HT1080 (cell line): ENCODE measurements at regions not wholly inside any gene's neighbourhood (a gene's known extent, or its start where the extent isn't known, plus 50 kb on each side); places are given as distances from the start of the nearest gene placed in this dataset.

Experiments used
- DNase-seq: peaks from one replicate; pipeline ENCODE4 v3.0.0-alpha.2; 2015; ENCODE audit warnings: low read depth

DNA sequence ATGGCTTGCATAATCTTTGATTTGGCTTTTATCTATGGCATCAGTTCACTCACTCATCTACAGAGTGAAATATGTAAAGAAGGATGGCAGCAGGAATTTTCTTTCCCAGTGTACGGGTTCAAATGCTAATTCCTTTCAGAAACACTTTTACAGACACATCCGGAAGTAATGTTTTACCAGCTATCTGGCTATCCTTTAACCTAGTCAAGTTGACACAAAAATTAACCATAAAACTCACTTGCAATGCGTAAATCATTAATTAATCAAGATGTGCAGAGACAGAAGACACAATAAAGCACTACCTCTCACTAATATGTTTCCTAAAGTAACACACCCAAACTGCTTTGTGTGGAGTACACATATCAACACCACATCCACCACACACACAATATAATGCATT is 378.9 kb upstream of the ANO3 start:
- DNase-seq = no peak

DNA sequence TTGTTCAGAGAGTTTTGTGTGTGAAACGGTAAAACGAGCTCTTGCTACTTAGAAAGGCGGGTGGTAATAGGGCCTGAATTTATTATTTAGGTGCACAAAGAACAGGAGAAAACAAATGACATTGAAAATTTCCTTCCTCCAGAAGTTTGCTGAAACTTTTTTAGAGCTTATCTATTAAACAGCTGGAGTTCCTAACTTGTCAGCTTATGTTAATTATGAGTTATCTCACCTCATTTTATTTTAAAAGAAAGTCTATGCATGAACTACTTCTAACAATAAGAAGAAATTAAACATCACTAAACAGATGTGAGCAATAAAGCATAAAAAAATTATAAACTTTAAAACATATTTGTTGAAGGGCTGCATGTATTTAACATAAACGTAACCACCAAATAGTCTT is 373.9 kb upstream of the ANO3 start:
- no peak for DNase-seq

DNA sequence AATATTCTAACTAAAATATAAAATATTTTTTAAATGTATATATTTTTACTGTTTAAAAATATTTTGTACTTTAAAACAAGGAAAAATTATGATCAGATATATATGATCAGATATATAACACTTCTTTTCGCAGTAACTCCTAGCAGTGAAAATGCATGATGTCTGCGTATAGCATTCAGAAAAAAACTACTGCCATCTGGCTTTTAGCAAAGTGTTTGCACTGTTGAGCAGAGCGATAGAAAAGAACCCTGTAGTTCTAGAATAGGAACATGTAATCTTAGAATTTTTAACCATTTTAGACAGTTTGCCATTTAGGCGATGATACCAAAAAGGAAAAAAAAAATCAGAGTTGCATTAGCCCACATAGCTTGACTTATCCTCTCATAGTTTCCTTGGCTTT is 370.4 kb upstream of the ANO3 start:
- DNase-seq = no peak

DNA sequence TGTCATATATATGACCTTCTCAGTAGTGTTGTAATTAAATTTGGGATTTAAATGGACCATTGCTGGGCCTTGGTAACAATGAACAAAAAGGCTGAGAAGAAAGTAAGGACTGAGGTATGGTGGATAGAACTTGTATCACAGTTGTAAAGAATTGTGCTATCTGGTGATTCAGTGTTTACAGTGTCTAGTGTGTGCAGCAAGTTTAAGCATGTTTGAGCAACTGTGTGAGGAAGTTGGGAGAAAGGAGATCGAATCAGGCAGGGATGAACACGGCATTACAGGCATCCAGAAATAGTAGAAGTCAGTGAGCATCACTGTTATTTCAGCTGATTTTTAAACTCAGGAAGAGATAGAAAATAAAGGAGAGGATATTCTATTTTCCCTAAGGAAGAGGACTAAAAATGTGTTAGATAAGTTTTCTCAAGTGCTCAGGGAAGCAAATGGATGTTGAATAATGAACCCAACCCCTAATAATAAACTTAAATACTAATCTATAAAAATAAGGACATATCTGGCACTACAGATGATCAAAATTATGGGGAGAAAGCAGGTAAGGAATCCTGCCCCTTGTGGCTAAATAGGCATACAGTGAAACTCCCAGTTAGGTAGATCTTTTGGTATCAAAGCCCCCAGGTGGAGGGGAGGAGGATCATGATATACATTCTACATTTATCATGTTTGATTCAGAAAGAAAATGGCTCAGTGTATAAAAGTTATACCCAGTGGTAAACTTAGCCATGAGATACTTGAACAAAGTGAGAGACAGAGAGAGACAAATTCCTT is 361.0 kb upstream of the ANO3 start:
- no peak for DNase-seq

DNA sequence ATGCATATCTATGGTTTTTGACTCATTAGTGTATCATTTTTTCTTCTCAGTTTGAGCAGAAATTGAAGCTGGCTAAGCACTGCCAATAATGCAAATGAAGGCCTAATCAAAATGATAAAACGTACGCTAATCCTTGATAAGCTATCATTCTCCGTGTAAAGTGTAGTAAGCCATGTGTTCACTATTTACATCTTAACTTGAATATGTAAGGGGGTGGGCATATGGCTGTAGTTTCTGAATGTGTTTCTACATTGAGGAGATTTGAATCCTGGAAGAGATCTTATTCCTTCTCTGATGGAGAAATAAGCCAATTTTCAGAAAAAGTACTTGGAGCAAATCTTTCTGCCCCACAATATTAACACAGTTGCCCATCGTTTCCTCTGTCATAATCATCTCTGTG is 351.8 kb upstream of the ANO3 start:
- DNase-seq = no peak

DNA sequence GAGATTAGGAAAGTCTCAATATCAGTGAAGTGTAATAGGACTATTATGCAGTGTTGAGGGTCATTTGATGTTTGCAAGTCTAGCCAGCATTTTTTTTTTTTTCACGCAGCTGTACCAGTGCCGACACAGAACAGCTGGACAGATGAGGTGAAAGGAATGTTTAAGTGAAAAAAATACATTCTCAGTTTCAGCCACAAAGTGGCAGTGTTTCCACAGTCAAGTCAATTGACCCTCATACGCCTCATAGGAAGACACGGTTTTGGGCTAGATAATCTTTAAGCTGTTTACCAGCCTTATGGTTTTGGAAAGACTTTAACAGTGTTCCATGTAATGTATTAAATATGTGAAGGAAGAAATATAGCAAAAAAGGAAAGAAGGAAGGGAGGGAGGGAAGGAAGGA is 349.9 kb upstream of the ANO3 start:
- peak; percentile 59 for DNase-seq

DNA sequence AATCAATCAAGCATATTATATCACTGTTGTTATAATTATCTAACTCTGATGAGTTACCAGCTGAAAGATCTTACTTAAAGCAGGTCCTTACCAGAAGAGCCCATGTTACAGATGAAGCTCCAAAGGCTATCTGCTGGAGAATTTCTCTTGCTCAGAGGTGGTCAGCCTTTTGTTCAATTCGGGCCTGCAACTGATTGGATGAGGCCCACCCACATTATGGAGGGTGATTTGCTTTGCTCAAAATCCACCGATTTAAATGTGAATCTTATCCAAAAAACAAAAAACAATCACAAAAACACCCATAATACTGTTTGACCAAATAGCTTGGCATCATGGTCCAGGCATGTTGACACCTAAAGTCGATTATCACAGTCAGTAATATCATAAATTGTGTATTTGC is 348.6 kb upstream of the ANO3 start:
- no peak for DNase-seq

DNA sequence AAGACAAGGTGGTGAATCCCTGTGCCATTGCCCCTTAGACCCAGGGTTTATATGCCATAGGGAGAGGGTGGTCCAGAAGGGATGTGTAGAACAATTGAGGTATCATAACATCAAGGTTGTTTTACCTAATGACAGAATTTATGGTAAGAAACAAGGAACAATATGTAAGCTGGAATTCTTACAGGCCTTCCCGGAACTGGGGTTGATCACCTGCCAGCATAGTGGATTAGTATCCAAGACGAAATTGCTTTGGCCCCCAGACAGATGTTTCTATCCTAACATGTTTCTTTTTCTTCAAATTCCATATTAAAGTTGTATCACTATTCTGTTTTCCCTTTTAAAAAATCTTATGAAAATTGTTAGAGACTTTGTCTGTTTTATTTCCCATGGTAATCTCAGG is 343.8 kb upstream of the ANO3 start:
- no peak for DNase-seq

DNA sequence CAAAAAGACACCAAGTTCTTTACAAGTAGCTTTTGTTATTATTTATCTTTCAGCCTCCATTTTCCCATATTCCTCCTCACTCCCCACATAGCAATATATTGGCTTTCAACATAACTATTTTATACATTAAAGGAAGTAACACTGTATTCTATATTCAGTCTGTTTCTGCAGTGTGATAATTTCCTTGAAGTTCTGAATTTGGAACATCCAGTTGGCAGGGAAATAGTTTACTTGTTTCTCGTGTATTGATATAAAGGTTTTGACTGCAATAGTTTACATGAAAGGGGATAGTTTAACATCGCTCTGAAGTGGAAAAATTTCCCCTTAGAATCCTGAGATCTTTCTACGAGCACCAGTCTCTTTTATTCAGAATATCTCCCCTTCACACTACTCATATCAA is 341.5 kb upstream of the ANO3 start:
- DNase-seq = no peak

DNA sequence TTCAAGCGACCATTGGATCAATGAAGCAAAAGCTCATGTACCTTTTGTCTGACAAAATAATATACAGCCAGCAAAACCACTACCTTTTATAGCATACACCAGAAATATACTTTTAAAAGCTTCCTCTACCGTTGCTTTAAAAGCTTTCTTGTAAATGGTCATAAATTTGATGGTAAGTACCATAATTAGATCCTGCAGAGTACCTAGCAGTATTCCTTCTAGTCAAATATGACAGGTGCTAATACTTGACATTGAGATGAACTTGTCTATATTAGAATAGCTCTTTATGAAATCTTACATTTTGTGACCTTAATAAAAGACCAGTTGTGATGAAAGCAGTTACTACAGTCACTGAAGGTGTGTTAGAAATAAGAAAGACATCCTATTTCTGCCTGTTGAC is 340.5 kb upstream of the ANO3 start:
- no peak for DNase-seq

DNA sequence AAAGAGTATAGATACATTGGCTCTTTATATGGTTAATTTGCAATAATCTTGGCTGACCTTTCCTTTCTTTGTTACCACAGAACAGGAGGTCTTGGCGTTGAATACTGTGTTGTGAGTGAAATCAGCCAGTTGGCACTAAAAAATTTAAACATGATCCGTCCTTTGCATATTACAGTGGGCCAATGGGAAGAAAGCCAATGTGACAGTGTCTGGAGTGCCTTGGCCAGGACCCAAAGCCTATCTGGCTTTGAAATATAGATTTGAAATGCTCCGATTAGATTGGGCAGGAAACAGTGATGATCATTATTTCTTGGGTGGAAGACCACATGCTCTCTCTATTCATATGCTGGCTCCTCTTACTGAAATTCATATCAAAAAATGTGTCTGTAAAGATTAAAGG is 339.6 kb upstream of the ANO3 start:
- DNase-seq = no peak

DNA sequence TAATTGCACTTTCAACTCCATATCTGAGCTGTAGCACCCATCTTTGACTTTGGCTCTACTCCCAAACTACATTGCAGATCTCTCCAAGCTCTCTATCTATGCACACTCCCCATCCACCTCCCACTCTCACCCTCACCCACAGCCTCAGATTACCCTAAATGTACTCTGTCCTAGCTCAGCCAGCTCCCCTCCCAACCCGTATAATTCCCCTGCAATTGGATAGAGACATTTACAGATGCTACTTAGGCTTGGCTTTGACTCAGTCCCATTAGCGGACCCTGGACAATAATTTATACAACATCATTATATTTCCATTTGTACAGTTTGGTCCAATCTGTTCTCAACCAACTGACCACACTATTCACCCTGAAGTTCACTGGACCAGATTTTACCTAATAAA is 338.9 kb upstream of the ANO3 start:
- no peak for DNase-seq

DNA sequence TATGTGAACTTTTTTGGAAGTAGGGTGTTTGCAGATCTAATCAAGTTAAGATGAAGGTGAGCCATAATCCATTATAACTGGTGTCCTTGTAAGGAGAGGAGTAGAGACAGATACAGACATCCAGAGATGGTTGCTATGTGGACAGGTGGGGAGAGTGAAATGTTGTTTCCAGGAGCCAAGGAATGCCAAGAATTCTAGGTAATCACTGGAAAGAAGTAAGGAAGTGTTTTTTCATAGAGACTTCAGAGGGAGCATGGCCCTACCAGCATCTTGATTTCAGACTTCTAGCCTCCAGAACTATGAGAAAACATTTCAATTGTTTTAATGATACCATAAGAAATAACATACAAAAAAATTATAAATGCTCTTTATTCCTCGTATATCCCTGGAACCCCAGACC is 320.5 kb upstream of the ANO3 start:
- DNase-seq = no peak

DNA sequence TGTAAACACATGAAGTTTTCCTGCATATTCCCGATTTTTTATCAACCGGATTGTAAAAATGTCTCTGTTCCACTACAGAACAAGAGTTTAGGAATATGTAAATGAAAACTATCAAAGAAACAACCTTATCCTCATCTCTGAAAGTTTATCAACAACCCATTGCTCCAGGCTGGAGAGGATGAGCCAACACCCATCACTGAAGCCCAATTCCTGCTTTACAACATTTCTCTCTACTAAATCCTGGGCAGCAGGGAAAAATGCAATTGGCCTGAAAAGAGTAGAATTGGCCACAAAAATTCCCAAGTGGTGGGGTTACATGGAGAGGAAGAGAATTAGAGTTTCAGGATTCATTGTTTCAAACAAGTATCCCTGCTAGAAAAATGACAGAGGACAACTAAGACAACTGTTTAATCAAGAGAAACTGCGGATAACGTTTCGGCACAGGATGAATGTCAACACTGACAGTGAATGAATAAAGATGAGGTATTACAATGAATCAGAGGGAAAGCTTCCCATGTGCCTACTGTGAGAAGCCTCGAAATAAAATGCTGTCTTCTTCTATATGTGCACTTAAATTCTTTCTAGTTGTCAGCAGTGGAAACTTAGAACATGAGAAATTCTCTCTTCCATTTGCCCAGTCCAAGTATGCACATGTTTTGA is 317.3 kb upstream of the ANO3 start:
- peak; percentile 4 for DNase-seq

DNA sequence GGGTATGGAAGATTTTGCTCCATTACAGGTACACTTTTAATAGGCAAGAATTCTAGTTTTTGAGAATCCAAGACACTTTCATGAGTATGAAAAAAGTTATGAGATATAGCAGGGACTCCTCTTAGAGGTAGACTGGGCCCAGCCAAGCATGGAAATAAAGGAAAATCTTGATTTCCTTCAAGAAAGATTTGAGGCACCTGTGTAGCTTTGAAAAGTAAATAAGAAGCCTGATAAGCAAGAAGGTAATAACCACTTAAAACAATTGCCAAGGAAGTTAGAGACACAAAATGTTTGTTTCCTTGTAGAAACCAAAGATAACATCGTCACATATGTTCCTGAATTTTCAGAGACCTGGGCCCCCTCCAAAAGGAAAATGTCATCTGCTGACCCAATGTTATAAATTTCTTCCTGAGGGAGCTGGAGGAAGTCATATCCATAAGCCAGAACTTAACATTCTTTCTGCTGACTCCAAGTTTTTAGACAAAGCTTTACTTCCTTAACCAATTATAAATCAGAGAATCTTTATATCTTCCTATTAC is 314.5 kb upstream of the ANO3 start:
- DNase-seq = no peak

DNA sequence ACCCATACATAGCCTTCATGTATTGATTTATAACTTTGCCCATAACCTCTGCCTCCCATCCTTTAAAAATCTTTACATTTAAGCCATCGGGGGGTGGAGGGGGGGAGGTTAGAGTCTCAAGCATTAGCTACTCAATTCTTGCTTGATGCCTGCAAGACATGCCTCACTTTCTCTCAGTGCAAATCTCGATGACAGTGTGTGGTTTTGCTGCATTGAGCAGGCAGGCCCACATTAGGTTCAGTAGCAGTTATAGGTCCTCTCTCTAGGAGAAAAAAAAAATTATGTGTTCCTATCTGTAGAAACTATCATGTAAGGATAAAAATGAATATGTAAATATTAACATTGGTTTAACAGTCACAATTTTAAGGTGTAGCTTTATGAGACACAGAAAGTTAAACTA is 314.0 kb upstream of the ANO3 start:
- no peak for DNase-seq

DNA sequence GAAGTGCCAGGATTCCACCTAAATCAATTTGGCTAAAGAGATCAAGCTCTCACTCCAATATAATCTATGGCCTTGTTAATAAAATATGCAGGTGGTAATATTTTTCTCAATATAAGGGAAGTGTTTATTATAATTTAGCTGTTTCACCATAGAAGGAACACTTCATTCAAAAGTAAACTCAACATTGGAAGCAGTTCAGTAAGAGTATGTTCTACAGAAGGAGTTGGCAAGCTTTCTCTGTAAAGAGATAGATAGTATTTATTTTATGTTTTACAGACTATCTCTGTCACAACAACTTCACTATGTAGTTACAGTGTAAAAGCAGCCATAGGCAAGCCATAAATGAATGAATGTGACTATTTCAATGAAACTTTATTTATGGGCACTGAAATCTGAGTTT is 313.6 kb upstream of the ANO3 start:
- no peak for DNase-seq

DNA sequence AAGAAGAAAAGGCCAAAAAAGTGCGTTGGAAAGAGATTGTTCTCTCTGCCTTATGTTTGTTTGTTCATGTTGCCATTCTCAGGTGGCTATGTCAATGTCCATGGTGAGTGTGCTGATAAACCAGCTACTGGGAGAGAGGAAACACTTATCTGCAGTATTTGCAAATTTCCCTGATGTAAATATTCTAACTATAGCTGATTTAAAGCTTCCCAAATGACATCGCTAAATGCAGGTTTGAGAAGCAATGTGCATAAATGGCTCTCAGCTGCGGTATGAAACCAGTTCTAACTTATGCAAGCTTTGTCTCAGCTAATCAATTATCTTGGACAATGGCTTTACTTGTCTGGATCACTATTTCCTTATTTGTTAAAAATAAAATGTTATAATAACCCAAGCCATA is 312.5 kb upstream of the ANO3 start:
- DNase-seq = no peak

DNA sequence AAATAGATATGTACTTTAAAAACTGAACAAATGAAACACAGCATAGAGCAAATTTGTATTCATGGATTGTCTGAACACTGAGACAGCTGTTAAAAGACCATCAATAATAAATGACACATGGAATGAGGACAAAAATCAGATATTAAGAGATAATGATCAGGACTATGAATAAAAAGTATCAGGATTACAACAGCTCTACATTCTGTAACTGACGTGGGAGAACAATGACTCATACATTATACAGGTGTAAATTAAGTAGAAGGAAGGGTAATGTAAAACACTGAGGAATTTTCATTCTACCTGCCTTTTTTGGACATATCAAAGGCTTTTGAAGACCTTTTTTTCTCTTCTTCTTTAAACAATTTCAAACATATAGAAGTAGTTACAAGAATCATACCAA is 310.9 kb upstream of the ANO3 start:
- no peak for DNase-seq

DNA sequence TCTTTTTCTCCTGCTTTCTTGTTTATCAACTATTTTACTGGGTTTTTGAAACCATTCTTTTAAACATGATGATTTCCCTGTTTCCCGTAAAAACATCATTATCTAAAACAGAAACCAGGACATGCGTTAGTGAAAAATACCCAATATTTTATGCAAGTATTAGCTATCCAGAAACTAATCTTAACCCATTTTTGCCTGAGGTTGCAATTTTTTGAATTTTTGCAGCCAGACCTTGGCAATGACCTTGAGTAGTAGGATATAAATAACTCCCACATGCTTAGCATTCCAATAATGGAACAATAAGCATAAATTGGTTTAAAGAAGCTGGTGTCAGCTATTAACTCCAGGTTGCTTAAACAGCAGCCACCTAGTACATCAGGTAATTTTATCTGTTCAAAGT is 308.9 kb upstream of the ANO3 start:
- no peak for DNase-seq

DNA sequence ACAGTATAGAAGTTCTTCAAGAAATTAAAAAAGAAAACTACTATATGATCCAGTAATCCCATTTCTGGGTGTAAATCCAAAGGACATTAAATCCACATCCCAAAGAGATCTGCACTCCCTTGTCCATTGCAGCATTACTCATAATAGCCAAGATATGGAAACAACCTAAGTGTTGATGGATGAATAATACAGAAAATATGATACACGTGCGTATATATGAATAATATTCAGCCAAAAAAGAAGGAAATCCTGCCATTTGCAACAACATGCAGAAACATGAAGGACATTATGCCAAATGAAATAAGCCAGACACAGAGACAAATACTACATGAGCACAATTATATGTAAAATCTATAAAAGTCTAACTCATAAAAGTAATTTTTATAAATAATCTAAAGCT is 306.3 kb upstream of the ANO3 start:
- DNase-seq = no peak

DNA sequence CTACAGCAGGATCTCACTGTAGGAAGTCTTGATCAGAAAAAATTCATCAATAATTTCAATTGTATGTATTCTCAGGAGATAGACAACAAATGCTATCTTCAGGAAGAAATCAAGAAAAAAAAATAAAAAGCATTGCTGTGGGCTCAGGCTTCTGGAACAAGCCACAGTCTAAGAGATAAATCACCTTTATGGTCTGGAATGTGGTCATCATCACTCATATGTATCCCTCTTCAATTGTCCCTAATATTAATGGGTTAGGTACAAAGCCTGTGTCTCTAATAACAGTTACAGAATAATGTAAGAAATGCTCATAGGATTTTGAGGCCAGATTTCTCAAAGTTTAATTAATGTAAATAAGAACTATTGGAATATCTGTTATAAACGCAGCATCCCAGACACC is 305.9 kb upstream of the ANO3 start:
- no peak for DNase-seq

DNA sequence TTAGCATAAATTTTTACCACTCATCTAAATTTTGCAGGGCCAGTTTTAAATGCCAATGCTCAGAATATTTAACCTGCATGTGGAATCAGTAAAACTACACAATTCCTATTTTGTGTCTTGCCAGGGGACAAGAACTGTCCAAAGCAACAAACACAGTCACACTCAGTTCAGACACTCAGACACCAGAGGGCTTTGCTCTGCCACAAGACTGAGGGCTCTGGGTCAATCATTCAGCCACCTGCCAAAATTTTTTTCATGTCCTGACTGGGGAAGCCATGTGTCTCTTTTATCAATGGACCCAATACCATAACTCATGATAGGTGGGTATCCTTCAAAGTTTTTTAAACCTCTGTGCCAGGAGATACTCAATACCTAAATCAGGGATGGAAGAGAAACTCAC is 304.0 kb upstream of the ANO3 start:
- no peak for DNase-seq
